Fibroblast of pulmonary artery (primary cell): ENCODE measurements at regions not wholly inside any gene's neighbourhood (a gene's known extent, or its start where the extent isn't known, plus 50 kb on each side); places are given as distances from the start of the nearest gene placed in this dataset.

ENCODE experiments used
- DNase-seq: peaks from one replicate; pipeline ENCODE4 v3.0.0-alpha.2; 2010; ENCODE audit warnings: low read depth
- H3K4me3 ChIP-seq: replicated peaks from 2 replicates; pipeline ENCODE4 v1.5.1; 2011; ENCODE audit warnings: low read depth, mild to moderate bottlenecking, control low read depth, low read length, moderate library complexity
- CTCF ChIP-seq: IDR thresholded peaks from 2 replicates; pipeline ENCODE4 v1.5.1; 2011; ENCODE audit warnings: mild to moderate bottlenecking, control low read depth, low read length, inconsistent platforms; ENCODE audit errors: missing control alignments

- DNase-seq = peak; percentile 81
- no peak overlapping the region for H3K4me3 ChIP-seq
- TF ChIP-seq CTCF = peak; percentile 38
Measured at GRCh38 chr2:203650860-203651613, 55.4 kb upstream of the CD28 start.

GRCh38 chr2:203651621-203652020 is 54.8 kb upstream of the CD28 start:
- TF ChIP-seq CTCF = no peak
- no peak overlapping the region for H3K4me3 ChIP-seq
- no peak for DNase-seq

- no peak overlapping the region for H3K4me3 ChIP-seq
- no peak for TF ChIP-seq CTCF
- no peak for DNase-seq
Measured at GRCh38 chr2:203654826-203655225, 51.6 kb upstream of the CD28 start.

GRCh38 chr2:203656522-203657287 is 49.7 kb upstream of the CD28 start:
- peak; percentile 75 for DNase-seq
- TF ChIP-seq CTCF = no peak
- no peak overlapping the region for H3K4me3 ChIP-seq
